ENCODE measurements at regions not wholly inside any gene's neighbourhood (a gene's known extent, or its start where the extent isn't known, plus 50 kb on each side); places are given as distances from the start of the nearest gene placed in this dataset.

DNA sequence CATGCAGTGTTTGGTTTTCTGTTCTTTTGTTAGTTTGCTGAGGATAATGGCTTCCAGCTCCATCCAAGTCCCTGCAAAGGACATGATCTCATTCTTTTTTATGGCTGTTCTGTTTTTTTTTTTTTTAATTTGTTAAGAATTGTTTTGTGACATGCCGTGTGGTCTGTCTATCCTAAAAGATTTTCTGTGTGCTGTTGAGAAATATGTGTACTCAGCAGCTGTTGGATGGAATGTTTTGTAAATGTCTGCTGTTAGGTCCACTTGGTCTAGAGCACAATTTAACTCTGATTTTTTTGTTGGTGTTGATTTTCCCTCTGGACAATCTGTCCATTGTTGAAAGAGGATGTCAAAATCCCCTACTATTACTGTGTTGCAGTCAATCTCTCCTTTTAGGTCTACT lies 80.4 kb upstream of the WDR75 start:
- H3K4me3 ChIP-seq (replicated peaks in 1 of 2; ENCODE audit: low read depth in 2 of 2, low read length in 2 of 2) = no peak overlapping the region
- no peak for DNase-seq (ENCODE audit: low read depth in 2 of 2)
- TF ChIP-seq, protein P1, sequence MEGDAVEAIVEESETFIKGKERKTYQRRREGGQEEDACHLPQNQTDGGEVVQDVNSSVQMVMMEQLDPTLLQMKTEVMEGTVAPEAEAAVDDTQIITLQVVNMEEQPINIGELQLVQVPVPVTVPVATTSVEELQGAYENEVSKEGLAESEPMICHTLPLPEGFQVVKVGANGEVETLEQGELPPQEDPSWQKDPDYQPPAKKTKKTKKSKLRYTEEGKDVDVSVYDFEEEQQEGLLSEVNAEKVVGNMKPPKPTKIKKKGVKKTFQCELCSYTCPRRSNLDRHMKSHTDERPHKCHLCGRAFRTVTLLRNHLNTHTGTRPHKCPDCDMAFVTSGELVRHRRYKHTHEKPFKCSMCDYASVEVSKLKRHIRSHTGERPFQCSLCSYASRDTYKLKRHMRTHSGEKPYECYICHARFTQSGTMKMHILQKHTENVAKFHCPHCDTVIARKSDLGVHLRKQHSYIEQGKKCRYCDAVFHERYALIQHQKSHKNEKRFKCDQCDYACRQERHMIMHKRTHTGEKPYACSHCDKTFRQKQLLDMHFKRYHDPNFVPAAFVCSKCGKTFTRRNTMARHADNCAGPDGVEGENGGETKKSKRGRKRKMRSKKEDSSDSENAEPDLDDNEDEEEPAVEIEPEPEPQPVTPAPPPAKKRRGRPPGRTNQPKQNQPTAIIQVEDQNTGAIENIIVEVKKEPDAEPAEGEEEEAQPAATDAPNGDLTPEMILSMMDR (IDR thresholded peaks at IDR 0.05; ENCODE audit: low read depth, low read length) = no peak

DNA sequence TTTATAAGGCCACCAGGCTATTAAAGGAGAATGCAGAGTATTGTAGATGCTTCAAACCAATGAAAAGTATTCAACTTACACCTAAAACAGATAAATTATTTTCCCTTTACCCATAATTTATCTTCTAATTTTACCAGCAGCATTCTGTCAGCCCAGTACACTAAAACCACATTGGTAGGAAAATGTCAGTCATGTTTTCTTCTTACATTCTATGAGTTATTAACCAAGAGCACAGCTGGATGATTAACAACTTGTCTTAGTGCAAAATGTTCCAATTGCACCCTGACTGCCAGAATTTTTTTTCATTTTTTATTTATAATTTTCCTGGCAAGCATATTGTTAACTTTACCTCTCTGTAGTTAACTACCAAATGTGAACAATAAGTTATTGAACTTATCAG lies 79.0 kb upstream of the WDR75 start:
- peak in 1 of 2 donors; percentile 51 for DNase-seq (ENCODE audit: low read depth in 2 of 2)
- no peak overlapping the region for H3K4me3 ChIP-seq (replicated peaks in 1 of 2; ENCODE audit: low read depth in 2 of 2, low read length in 2 of 2)
- TF ChIP-seq, protein P1 (IDR thresholded peaks at IDR 0.05; ENCODE audit: low read depth, low read length) = no peak

DNA sequence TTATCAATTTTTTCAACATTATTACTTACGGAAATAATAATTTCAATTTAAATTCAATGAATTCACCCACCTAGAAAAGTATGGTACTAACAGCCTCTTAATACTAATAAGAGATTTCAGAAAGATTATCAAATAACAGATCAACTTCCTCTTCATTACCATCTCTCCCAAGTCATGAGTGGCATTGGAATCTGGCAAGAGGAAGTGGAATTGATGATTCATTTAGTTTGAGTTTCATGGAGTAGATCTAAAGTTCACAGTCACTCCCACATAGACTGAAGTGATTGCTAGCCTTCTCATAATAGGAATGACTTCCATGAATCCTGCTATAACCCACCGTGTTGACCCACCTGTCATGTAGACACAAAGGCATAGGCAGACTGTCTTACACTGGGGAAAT lies 77.7 kb upstream of the WDR75 start:
- TF ChIP-seq, protein P1 (IDR thresholded peaks at IDR 0.05; ENCODE audit: low read depth, low read length) = no peak
- DNase-seq (ENCODE audit: low read depth in 2 of 2) = peak; percentile 47 to 77
- H3K4me3 ChIP-seq (replicated peaks in 1 of 2; ENCODE audit: low read depth in 2 of 2, low read length in 2 of 2) = no peak overlapping the region

DNA sequence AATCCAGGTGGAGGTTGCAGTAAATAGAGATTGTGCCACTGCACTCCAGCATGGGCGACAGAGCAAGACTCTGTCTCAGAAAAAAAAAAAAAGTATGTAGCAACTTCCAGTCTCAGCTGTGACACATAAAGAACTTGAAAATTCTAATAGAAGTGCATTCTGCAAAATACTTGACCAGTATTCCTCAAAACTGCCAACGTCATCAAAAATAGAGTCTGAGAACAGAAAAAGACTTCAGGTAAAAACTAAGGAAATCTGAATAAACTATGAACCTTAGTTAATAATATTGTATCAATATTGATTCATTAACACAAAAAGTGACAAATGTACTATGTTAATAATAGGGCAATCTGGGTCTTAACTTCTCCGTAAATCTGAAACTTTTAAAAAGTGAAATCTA lies 76.7 kb upstream of the WDR75 start:
- no peak for DNase-seq (ENCODE audit: low read depth in 2 of 2)
- H3K4me3 ChIP-seq (replicated peaks in 1 of 2; ENCODE audit: low read depth in 2 of 2, low read length in 2 of 2) = no peak overlapping the region
- TF ChIP-seq, protein P1 (IDR thresholded peaks at IDR 0.05; ENCODE audit: low read depth, low read length) = no peak

DNA sequence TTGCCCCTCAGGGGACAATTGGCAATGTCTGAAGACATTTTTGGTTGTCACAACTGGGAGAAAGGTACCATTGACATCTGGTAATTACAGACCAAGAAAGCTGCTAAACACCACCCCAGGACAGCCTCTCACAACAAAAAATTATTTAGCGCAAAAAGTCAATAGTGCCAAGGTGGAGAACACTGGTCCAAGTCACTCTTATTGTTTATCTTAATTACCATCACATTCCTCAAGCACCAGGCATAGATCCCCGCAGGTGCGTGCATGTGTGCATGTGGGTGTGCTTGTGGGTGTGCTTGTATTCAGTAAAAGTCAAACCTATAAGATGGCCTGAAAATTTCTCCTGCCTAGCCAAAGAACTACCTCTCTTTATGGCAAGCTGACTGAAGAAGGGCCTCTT lies 74.9 kb upstream of the WDR75 start:
- TF ChIP-seq, protein P1 (IDR thresholded peaks at IDR 0.05; ENCODE audit: low read depth, low read length) = no peak
- no peak for DNase-seq (ENCODE audit: low read depth in 2 of 2)
- no peak overlapping the region for H3K4me3 ChIP-seq (replicated peaks in 1 of 2; ENCODE audit: low read depth in 2 of 2, low read length in 2 of 2)

DNA sequence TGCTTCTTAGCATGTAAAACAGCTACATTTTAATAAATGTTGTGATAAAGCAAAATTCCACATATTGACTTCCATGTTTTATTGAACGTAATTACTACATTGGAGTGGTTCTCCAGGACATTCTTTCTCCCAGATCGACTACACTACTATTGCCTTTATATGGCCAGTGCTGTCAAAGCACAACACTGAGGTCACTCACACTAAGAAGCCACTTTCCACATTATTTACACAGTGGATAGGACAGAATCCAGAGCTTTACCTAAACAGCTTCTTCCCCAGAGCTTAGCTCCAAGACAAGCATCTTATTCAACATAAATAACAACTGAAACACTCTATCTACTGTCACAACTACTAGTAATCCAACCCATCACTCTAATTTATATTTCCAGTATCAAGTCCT lies 73.9 kb upstream of the WDR75 start:
- TF ChIP-seq, protein P1 (IDR thresholded peaks at IDR 0.05; ENCODE audit: low read depth, low read length) = no peak
- DNase-seq (ENCODE audit: low read depth in 2 of 2) = no peak
- H3K4me3 ChIP-seq (replicated peaks in 1 of 2; ENCODE audit: low read depth in 2 of 2, low read length in 2 of 2) = no peak overlapping the region

DNA sequence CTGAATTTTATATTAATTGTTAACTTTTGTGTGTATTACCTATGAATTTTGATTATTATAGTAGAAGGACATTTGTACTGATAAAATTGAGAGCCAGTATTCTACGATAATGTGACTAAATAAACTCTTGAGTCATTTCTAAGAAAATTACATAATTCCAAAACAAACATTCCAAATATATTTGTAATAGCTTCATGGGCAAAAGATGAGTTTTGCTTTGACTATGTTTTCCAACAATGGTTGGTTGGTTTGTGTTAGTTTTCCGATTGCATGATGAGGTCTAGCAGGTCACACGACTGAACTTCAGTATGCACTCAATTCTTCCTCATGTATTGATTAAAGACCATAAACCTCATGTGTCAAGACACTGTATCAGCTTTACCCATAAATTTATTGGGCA lies 71.7 kb upstream of the WDR75 start:
- TF ChIP-seq, protein P1 (IDR thresholded peaks at IDR 0.05; ENCODE audit: low read depth, low read length) = no peak
- peak; percentile 49 to 92 for DNase-seq (ENCODE audit: low read depth in 2 of 2)
- H3K4me3 ChIP-seq (replicated peaks in 1 of 2; ENCODE audit: low read depth in 2 of 2, low read length in 2 of 2) = no peak overlapping the region
